Right lobe of liver (tissue), 6 donors: ENCODE measurements at regions not wholly inside any gene's neighbourhood (a gene's known extent, or its start where the extent isn't known, plus 50 kb on each side); places are given as distances from the start of the nearest gene placed in this dataset.

Experiments
- ATAC-seq, 4 donors: fragments of 200-7000 bp; cut with Tn5 transposase; one replicate each; pipeline ENCODE4 v1.9.1; 2020; ENCODE audit warnings: mild to moderate bottlenecking in 4 of 4, moderate library complexity in 4 of 4
- DNase-seq, 3 donors: peaks; one replicate each; pipeline ENCODE4 v3.0.0-alpha.2; 2020
- H3K27ac ChIP-seq, 3 donors: fragments of 200-600 bp; one replicate each; pipeline ENCODE4 v1.8.0; 2022
- H3K27me3 ChIP-seq, 2 donors: fragments of 200-600 bp; one replicate each; pipeline ENCODE4 v1.8.0; 2022
- H3K36me3 ChIP-seq, 4 donors: fragments of 200-600 bp; sonication (generic) in 1 of 4; one replicate each; pipeline versions ENCODE4 v1.5.1 to v1.8.0; 2017 to 2022; ENCODE audit warnings: control low read depth in 1 of 4
- H3K4me1 ChIP-seq, 4 donors: fragments of 200-600 bp; sonication (generic) in 1 of 4; one replicate each; pipeline versions ENCODE4 v1.5.1 to v1.8.0; 2017 to 2022; ENCODE audit warnings: control low read depth in 1 of 4
- H3K4me3 ChIP-seq, 3 donors: fragments of 200-600 bp; one replicate each; pipeline ENCODE4 v1.8.0; 2022
- H3K9me3 ChIP-seq, 4 donors: fragments of 200-600 bp; sonication (generic) in 1 of 4; one replicate each; pipeline versions ENCODE4 v1.5.1 to v1.8.0; 2017 to 2022; ENCODE audit warnings: control low read depth in 1 of 4
- POLR2A ChIP-seq: fragments of 450-650 bp; IDR thresholded peaks from one replicate; pipeline ENCODE4 v1.6.1; 2017; ENCODE audit warnings: antibody characterized with exemption, mild to moderate bottlenecking
- WGBS: methylation state at CpG from one replicate; pipeline ENCODE4 v1.1.6; 2018; ENCODE audit warnings: low coverage, low lambda C conversion rate; ENCODE audit not compliant: insufficient coverage; ENCODE audit errors: missing lambda C conversion rate; 5-methylcytosine and 5-hydroxymethylcytosine counted together
- intact Hi-C, 2 donors: fragments of 100-400 bp; cut with DNase I; formaldehyde crosslinking; loops; one replicate each; pipeline versions ENCODE4 v1.11.2 to v1.14.1; 2022
- TF ChIP-seq, protein P1 (sequence below), 4 donors: fragments of 200-600 bp in 3 of 4; fragments of 450-650 bp in 1 of 4; IDR thresholded peaks; one replicate each; pipeline versions ENCODE4 v1.5.1 to v1.8.0; 2016 to 2022; ENCODE audit warnings: antibody characterized with exemption in 4 of 4, mild to moderate bottlenecking in 2 of 4
- donor health status: DM: no; HTN: yes; CAD: no.
- donor health status: DM: no; HTN: no; CAD: no.
- donor health status: DM: no; HTN: no; CAD: no.
- donor health status: DM: no; HTN: yes; CAD: no.
- donor health status: DM: no; HTN: yes; CAD: no.

DNA sequence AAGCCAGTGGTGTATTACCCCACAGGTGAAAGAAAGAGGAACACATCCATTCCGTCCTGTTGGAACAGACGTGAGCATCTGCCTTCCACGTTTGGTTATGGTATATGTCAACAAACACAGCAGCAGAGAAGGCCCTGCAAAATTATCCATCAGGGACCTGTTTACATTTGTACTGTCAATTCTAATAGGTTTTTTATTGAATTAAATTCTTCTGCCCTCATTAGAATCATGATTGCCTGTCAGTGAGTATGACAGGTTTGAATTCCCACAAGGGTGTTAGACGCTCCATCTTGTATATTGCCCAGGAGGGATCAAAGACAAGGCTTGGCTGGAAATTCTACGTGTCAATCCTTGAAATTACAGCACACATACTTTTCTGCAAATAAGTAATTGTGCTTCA is 339.9 kb upstream of the NOCT start:
- no peak for TF ChIP-seq POLR2A
- TF ChIP-seq, protein P1, sequence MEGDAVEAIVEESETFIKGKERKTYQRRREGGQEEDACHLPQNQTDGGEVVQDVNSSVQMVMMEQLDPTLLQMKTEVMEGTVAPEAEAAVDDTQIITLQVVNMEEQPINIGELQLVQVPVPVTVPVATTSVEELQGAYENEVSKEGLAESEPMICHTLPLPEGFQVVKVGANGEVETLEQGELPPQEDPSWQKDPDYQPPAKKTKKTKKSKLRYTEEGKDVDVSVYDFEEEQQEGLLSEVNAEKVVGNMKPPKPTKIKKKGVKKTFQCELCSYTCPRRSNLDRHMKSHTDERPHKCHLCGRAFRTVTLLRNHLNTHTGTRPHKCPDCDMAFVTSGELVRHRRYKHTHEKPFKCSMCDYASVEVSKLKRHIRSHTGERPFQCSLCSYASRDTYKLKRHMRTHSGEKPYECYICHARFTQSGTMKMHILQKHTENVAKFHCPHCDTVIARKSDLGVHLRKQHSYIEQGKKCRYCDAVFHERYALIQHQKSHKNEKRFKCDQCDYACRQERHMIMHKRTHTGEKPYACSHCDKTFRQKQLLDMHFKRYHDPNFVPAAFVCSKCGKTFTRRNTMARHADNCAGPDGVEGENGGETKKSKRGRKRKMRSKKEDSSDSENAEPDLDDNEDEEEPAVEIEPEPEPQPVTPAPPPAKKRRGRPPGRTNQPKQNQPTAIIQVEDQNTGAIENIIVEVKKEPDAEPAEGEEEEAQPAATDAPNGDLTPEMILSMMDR (IDR thresholded peaks at IDR 0.05) = no peak
- Histone ChIP-seq H3K4me3 (no peak overlapping the region), H3K27ac (no peak overlapping the region), H3K36me3 (no peaks in the 10 kb centered on the region), H3K4me1 (no peaks in the 10 kb centered on the region), H3K9me3 (no peaks in the 10 kb centered on the region), H3K27me3 (no peaks in the 10 kb centered on the region)
- intact Hi-C loops = no loop called here
- 63% methylated on average over 5 of the region's 5 CpGs for WGBS
- no peak for ATAC-seq
- no peak for DNase-seq

DNA sequence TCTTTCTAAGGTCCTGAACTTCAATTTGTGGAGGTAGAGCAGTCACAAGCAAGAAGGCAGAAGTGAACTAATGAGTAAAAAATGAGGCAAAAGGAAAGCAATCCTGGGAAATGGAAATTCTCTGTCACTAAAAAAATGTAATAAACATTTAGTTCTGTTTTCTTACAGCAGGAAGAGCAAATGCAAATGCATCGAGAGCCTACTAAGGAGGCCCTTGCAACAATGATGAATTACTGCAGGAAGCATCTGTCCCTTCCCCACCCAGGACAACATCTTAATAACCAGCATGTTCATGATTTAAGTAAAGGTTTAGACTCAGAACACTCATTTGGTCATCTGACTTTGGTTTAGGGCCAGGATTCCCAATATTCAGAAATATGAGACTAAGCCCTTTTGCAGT is 341.4 kb upstream of the NOCT start:
- H3K9me3 ChIP-seq = no peaks in the 10 kb centered on the region
- no peak overlapping the region for H3K27ac ChIP-seq
- no peaks in the 10 kb centered on the region for H3K4me1 ChIP-seq
- no peak for TF ChIP-seq POLR2A
- TF ChIP-seq, protein P1 (IDR thresholded peaks at IDR 0.05) = no peak
- WGBS = 40% methylated on average over 1 of the region's 1 CpG
- no peak for DNase-seq
- no peak for ATAC-seq
- no peaks in the 10 kb centered on the region for H3K27me3 ChIP-seq
- intact Hi-C loops = no loop called here
- H3K36me3 ChIP-seq = no peaks in the 10 kb centered on the region
- H3K4me3 ChIP-seq = no peak overlapping the region

DNA sequence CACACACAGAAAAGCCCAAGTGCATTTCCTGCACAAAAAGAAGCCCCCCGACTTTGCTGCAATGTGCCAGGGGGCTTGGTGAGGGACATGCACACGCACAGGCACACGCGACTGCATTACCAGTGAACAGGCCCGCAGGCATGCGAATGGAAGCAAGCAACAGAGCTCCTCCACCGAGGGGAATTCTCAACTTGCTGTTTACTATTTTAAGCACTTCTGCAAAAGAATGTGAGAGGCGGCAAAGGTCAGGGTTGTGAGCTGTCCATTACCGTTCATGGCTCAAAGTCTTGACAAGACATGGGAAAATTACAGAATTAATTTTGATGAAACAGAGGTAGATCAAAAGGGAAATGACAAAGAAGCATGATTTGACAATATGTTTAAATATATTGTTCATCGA is 342.5 kb upstream of the NOCT start:
- H3K27me3 ChIP-seq = no peaks in the 10 kb centered on the region
- TF ChIP-seq, protein P1 (IDR thresholded peaks at IDR 0.05) = no peak
- TF ChIP-seq POLR2A = no peak
- DNase-seq = no peak
- WGBS = 32% methylated on average over 9 of the region's 10 CpGs
- H3K4me1 ChIP-seq = no peaks in the 10 kb centered on the region
- H3K9me3 ChIP-seq = no peaks in the 10 kb centered on the region
- peak in 2 of 4 donors; percentile 20 to 29 for ATAC-seq
- intact Hi-C loops = no loop called here
- no peaks in the 10 kb centered on the region for H3K36me3 ChIP-seq
- H3K27ac ChIP-seq = no peak overlapping the region
- no peak overlapping the region for H3K4me3 ChIP-seq

DNA sequence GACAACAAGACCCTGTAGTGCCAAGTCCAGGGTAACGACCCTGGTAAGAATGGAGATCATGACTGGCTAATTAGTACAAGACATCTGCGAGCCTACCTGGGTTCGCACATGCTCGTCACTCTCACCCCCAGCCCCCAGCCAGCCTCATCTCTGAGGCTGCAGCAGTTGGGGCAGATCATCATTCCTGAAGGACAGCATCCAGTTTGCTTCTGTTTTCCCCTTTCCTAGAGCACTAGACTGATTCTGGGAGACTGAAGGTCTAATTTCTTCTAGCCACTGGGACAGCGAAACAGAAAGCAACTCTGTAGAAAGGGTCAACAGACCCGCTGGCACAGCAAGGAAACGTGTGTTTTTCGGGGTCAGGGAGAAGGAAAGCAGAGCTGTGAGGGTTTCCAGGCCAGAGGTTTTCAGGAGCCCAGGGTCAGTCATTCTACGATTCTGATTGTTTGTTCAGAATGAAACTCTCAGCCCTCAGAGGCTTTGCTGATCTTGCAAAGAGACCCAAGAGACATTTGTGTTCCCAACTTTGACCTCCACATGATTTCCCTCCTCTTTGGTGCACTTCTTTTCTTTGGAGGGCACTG is 343.1 kb upstream of the NOCT start:
- H3K4me3 ChIP-seq = no peak overlapping the region
- no peaks in the 10 kb centered on the region for H3K4me1 ChIP-seq
- H3K27me3 ChIP-seq = no peaks in the 10 kb centered on the region
- no peak for DNase-seq
- no peaks in the 10 kb centered on the region for H3K36me3 ChIP-seq
- H3K27ac ChIP-seq = no peak overlapping the region
- peak; percentile 37 to 59 (median 56) for ATAC-seq
- TF ChIP-seq, protein P1 (IDR thresholded peaks at IDR 0.05) = no peak
- no peak for TF ChIP-seq POLR2A
- intact Hi-C loops = no loop called here
- no peaks in the 10 kb centered on the region for H3K9me3 ChIP-seq
- WGBS = 61% methylated on average over 8 of the region's 9 CpGs

DNA sequence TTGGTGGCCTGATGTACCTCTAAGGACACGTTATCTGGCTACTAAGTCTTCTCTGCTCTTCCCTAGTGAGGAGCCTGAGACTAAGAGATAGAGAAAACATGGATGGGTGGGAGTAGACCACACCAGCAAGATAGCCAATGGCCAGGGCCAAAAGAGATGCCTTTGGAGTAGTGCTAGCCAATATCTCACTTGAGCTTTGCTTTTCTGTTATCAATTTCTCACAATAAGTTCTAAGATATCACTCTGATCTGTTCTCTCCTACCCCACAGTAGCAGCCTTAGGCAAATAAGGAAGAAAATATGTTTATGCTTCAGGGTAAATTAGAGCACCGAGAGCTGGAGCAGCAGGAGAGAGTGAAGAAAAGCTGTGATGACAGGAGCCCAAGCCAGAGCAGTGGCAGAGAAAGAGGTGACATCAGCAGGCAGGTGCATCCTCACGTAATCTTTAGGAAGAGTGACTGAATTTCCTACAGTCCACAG is 343.9 kb upstream of the NOCT start:
- no peaks in the 10 kb centered on the region for H3K27me3 ChIP-seq
- H3K27ac ChIP-seq = no peak overlapping the region
- no peaks in the 10 kb centered on the region for H3K36me3 ChIP-seq
- H3K9me3 ChIP-seq = no peaks in the 10 kb centered on the region
- H3K4me3 ChIP-seq = no peak overlapping the region
- ATAC-seq (no peak), DNase-seq (no peak)
- intact Hi-C loops = no loop called here
- WGBS = 71% methylated on average over 3 of the region's 3 CpGs
- no peak for TF ChIP-seq POLR2A
- TF ChIP-seq, protein P1 (IDR thresholded peaks at IDR 0.05) = no peak
- H3K4me1 ChIP-seq = no peaks in the 10 kb centered on the region
